H1 (cell line): ENCODE measurements at regions not wholly inside any gene's neighbourhood (a gene's known extent, or its start where the extent isn't known, plus 50 kb on each side); places are given as distances from the start of the nearest gene placed in this dataset.

Experiments used
- CTCF ChIA-PET: fragments of 300-600 bp; sonication (Branson Sonifier 250); formaldehyde crosslinking; loops from one replicate; lab custom pipeline; 2021; ENCODE audit not compliant: partially characterized antibody; lab: Charles Lee
- POLR2A ChIA-PET: fragments of 300-600 bp; sonication (Branson Sonifier 250); formaldehyde crosslinking; loops from one replicate; lab custom pipeline; 2021; ENCODE audit warnings: inconsistent platforms; ENCODE audit not compliant: partially characterized antibody; lab: Charles Lee
- DNase-seq, 2 experiments: peaks; one replicate each; pipeline versions ENCODE4 v3.0.0 to v3.0.0-alpha.2; 2010 to 2022; ENCODE audit warnings: low spot score in 2 of 2, low read depth in 1 of 2, mixed read lengths in 1 of 2
- FAIRE-seq: peaks from 2 replicates; lab custom pipeline; 2011; peaks lifted over from hg19 to GRCh38; lab: Jason Lieb, UNC
- H2AFZ ChIP-seq: 2 replicates; pipeline ENCODE4 v1.8.1; 2012; ENCODE audit warnings: low read length, inconsistent platforms
- H2AK5ac ChIP-seq: 2 replicates; pipeline ENCODE4 v1.6.1; 2013; ENCODE audit warnings: low read depth, low read length
- H2BK120ac ChIP-seq: replicated peaks from 2 replicates; pipeline ENCODE3; 2013; ENCODE audit warnings: low read depth, low read length, inconsistent platforms
- H2BK12ac ChIP-seq: 2 replicates; pipeline ENCODE4 v1.6.1; 2013; ENCODE audit warnings: low read depth, low read length
- H2BK15ac ChIP-seq: 2 replicates; pipeline ENCODE4 v1.6.1; 2013; ENCODE audit warnings: low read length
- H2BK20ac ChIP-seq: 2 replicates; pipeline ENCODE4 v1.6.1; 2013; ENCODE audit warnings: low read length
- H2BK5ac ChIP-seq: 2 replicates; pipeline ENCODE4 v1.6.1; 2013; ENCODE audit warnings: low read depth, low read length
- H3K14ac ChIP-seq: 2 replicates; pipeline ENCODE4 v1.6.1; 2013; ENCODE audit warnings: inconsistent platforms; ENCODE audit not compliant: insufficient read length
- H3K18ac ChIP-seq: 2 replicates; pipeline ENCODE4 v1.6.1; 2013; ENCODE audit warnings: low read length; ENCODE audit errors: extremely low read depth
- H3K23ac ChIP-seq: 2 replicates; pipeline ENCODE4 v1.6.1; 2013; ENCODE audit warnings: inconsistent platforms; ENCODE audit not compliant: insufficient read length
- H3K23me2 ChIP-seq: 2 replicates; pipeline ENCODE4 v1.6.1; 2013; ENCODE audit warnings: low read depth, low read length
- H3K27ac ChIP-seq: 2 replicates; pipeline ENCODE4 v1.6.1; 2011; ENCODE audit warnings: low read depth, low read length, inconsistent platforms
- H3K27me3 ChIP-seq, 4 experiments: replicated peaks in 1 of 4; 1 replicate in 1 of 4; 2 replicates in 3 of 4; pipeline versions ENCODE4 v1.6.1 to v1.8.1; 2011 to 2013; ENCODE audit warnings: low read length in 3 of 4, mild to moderate bottlenecking in 3 of 4, inconsistent platforms in 2 of 4, mixed read lengths in 2 of 4, moderate library complexity in 1 of 4; ENCODE audit not compliant: control insufficient read depth in 3 of 4, insufficient read depth in 3 of 4; ENCODE audit errors: extremely low read depth in 1 of 4
- H3K36me3 ChIP-seq, 4 experiments: 2 replicates each; pipeline versions ENCODE4 v1.6.1 to v1.8.1; 2011 to 2013; ENCODE audit warnings: mild to moderate bottlenecking in 4 of 4, low read length in 3 of 4, moderate library complexity in 2 of 4, control low read depth in 1 of 4, inconsistent platforms in 1 of 4; ENCODE audit not compliant: insufficient read depth in 4 of 4, control insufficient read depth in 2 of 4
- H3K4ac ChIP-seq: replicated peaks from 2 replicates; pipeline ENCODE3; 2013; ENCODE audit warnings: low read length, low read depth, mixed read lengths, inconsistent platforms; ENCODE audit not compliant: insufficient read length
- H3K4me1 ChIP-seq, 4 experiments: replicated peaks in 1 of 4; 1 replicate in 1 of 4; 2 replicates in 3 of 4; pipeline versions ENCODE4 v1.6.1 to v1.8.1; 2011 to 2013; ENCODE audit warnings: low read length in 3 of 4, inconsistent platforms in 2 of 4, mixed read lengths in 1 of 4; ENCODE audit not compliant: insufficient read depth in 4 of 4, control insufficient read depth in 3 of 4
- H3K4me2 ChIP-seq, 2 experiments: 2 replicates each; pipeline versions ENCODE4 v1.6.1 to v1.8.1; 2011 to 2013; ENCODE audit warnings: low read depth in 2 of 2, low read length in 2 of 2, control low read depth in 1 of 2, inconsistent platforms in 1 of 2, mild to moderate bottlenecking in 1 of 2; ENCODE audit not compliant: insufficient read depth in 1 of 2
- H3K4me3 ChIP-seq, 4 experiments: fragments of 200-600, 300-600 bp in 1 of 4; sonication (generic), shearing (Covaris generic), sonication (Bioruptor Twin) in 1 of 4; 2 replicates each; pipeline versions ENCODE4 v1.5.1 to v1.8.1; 2011 to 2016; ENCODE audit warnings: low read length in 4 of 4, low read depth in 3 of 4, control low read depth in 2 of 4, inconsistent platforms in 2 of 4, mild to moderate bottlenecking in 2 of 4, mixed read lengths in 1 of 4, moderate library complexity in 1 of 4; ENCODE audit not compliant: insufficient read depth in 2 of 4; ENCODE audit errors: extremely low read depth in 1 of 4
- H3K56ac ChIP-seq: replicated peaks from 2 replicates; pipeline ENCODE3; 2013; ENCODE audit warnings: low read depth, mild to moderate bottlenecking, mixed read lengths, low read length, inconsistent platforms; ENCODE audit not compliant: insufficient read length
- H3K79me1 ChIP-seq: 2 replicates; pipeline ENCODE4 v1.6.1; 2013; ENCODE audit warnings: low read depth, low read length, control low read depth
- H3K79me2 ChIP-seq, 2 experiments: 2 replicates each; pipeline versions ENCODE4 v1.6.1 to v1.8.1; 2012 to 2013; ENCODE audit warnings: low read length in 2 of 2, mild to moderate bottlenecking in 2 of 2, inconsistent platforms in 1 of 2; ENCODE audit not compliant: insufficient read depth in 2 of 2, control insufficient read depth in 1 of 2
- H3K9ac ChIP-seq, 4 experiments: replicated peaks in 1 of 4; 1 replicate in 1 of 4; 2 replicates in 3 of 4; pipeline versions ENCODE4 v1.6.1 to v1.8.1; 2011 to 2013; ENCODE audit warnings: low read depth in 3 of 4, low read length in 3 of 4, control low read depth in 2 of 4, mild to moderate bottlenecking in 2 of 4, moderate library complexity in 2 of 4, inconsistent platforms in 1 of 4; ENCODE audit errors: extremely low read depth in 1 of 4
- H3K9me3 ChIP-seq, 2 experiments: 2 replicates each; pipeline versions ENCODE4 v1.6.1 to v1.8.1; 2012 to 2013; ENCODE audit warnings: mild to moderate bottlenecking in 2 of 2, moderate library complexity in 2 of 2, control low read depth in 1 of 2, inconsistent platforms in 1 of 2, low read depth in 1 of 2, low read length in 1 of 2, mixed read lengths in 1 of 2; ENCODE audit not compliant: insufficient read depth in 2 of 2
- H4K20me1 ChIP-seq, 2 experiments: replicated peaks in 1 of 2; 2 replicates each; pipeline versions ENCODE3 to v1.8.1; 2011 to 2013; ENCODE audit warnings: inconsistent platforms in 2 of 2, low read length in 2 of 2, mild to moderate bottlenecking in 1 of 2; ENCODE audit not compliant: insufficient read depth in 2 of 2, control insufficient read depth in 1 of 2
- H4K5ac ChIP-seq: 2 replicates; pipeline ENCODE4 v1.6.1; 2013; ENCODE audit warnings: low read length, low read depth, mixed read lengths, inconsistent platforms; ENCODE audit not compliant: insufficient read length
- H4K8ac ChIP-seq: 2 replicates; pipeline ENCODE4 v1.8.0; 2013; ENCODE audit warnings: mild to moderate bottlenecking, moderate library complexity, low read length, inconsistent platforms; ENCODE audit not compliant: insufficient read depth; ENCODE audit errors: extremely low read depth
- H4K91ac ChIP-seq: replicated peaks from 2 replicates; pipeline ENCODE3; 2013; ENCODE audit warnings: low read length, mixed read lengths, inconsistent platforms; ENCODE audit not compliant: insufficient read length
- ATF3 ChIP-seq: IDR thresholded peaks from 2 replicates; pipeline ENCODE4 v1.6.1; 2011; ENCODE audit warnings: low read depth, mild to moderate bottlenecking, low read length; ENCODE audit not compliant: insufficient read depth
- BCL11A ChIP-seq, 2 experiments: IDR thresholded peaks; one replicate each; pipeline ENCODE4 v1.6.1; 2011; ENCODE audit warnings: low read depth in 2 of 2, low read length in 2 of 2, mild to moderate bottlenecking in 2 of 2
- CEBPB ChIP-seq: IDR thresholded peaks from 2 replicates; pipeline ENCODE4 v1.6.1; 2012; ENCODE audit warnings: low read depth, low read length
- CREB1 ChIP-seq: IDR thresholded peaks from 2 replicates; pipeline ENCODE4 v1.6.1; 2012; ENCODE audit warnings: inconsistent platforms
- EP300 ChIP-seq, 2 experiments: IDR thresholded peaks; 1 replicate in 1 of 2; 2 replicates in 1 of 2; pipeline ENCODE4 v1.6.1; 2011 to 2012; ENCODE audit warnings: low read depth in 2 of 2, low read length in 2 of 2, mild to moderate bottlenecking in 2 of 2, borderline replicate concordance in 1 of 2, inconsistent platforms in 1 of 2, moderate library complexity in 1 of 2
- GABPA ChIP-seq: IDR thresholded peaks from 2 replicates; pipeline ENCODE4 v1.6.1; 2011; ENCODE audit warnings: mild to moderate bottlenecking, low read length, moderate library complexity, borderline replicate concordance; ENCODE audit not compliant: insufficient read depth
- NANOG ChIP-seq: IDR thresholded peaks from 2 replicates; pipeline ENCODE4 v1.6.1; 2011; ENCODE audit warnings: low read length, low read depth, mild to moderate bottlenecking, inconsistent platforms; ENCODE audit not compliant: insufficient read depth, poor library complexity, severe bottlenecking
- RXRA ChIP-seq: IDR thresholded peaks from 2 replicates; pipeline ENCODE4 v1.6.1; 2011; ENCODE audit warnings: low read depth, mild to moderate bottlenecking, low read length, moderate library complexity; ENCODE audit not compliant: insufficient read depth
- TAF1 ChIP-seq: IDR thresholded peaks from 2 replicates; pipeline ENCODE4 v1.6.1; 2011; ENCODE audit warnings: mild to moderate bottlenecking, low read depth, low read length
- USF2 ChIP-seq: IDR thresholded peaks from 2 replicates; pipeline ENCODE4 v1.6.1; 2011; ENCODE audit warnings: low read length, improper control_type of control experiment
- YY1 ChIP-seq: IDR thresholded peaks from 2 replicates; pipeline ENCODE4 v1.6.1; 2011; ENCODE audit warnings: low read depth, mild to moderate bottlenecking, low read length
- WGBS, 2 experiments: shearing (Covaris generic) in 1 of 2; methylation state at CpG; one replicate each; pipeline versions ENCODE4 v1.1.6 to v1.1.7; 2013 to 2015; ENCODE audit warnings: low lambda C conversion rate in 2 of 2, mixed read lengths in 2 of 2, inconsistent platforms in 1 of 2, low coverage in 1 of 2, missing lambda C conversion rate in 1 of 2; ENCODE audit not compliant: insufficient replicate concordance in 2 of 2, insufficient coverage in 1 of 2, insufficient read length in 1 of 2; ENCODE audit errors: extremely low coverage in 1 of 2, missing lambda C conversion rate in 1 of 2; 5-methylcytosine and 5-hydroxymethylcytosine counted together

GRCh38 chr4:121485190-121485804 is 104.5 kb upstream of the QRFPR start:
- no peaks in the 10 kb centered on the region for H3K23me2 ChIP-seq
- no peaks in the 10 kb centered on the region for H4K20me1 ChIP-seq
- H3K79me1 ChIP-seq: no peaks in the 10 kb centered on the region
- H3K9me3 ChIP-seq: no peaks in the 10 kb centered on the region
- no peak for FAIRE-seq
- H3K18ac ChIP-seq: no peak overlapping the region
- CTCF ChIA-PET: interaction anchor here (0.6 to 4.0 kb wide), 33 partner anchors 8 to 431 kb away, joined by 3 to 33 read pairs (median 5); no protein-coding TSS in a partner anchor
- no peak overlapping the region for H3K4me2 ChIP-seq
- no peaks in the 10 kb centered on the region for H3K36me3 ChIP-seq
- H3K79me2 ChIP-seq: no peaks in the 10 kb centered on the region
- H2BK120ac ChIP-seq: no peak overlapping the region
- H2BK20ac ChIP-seq: no peak overlapping the region
- H3K4ac ChIP-seq: no peak overlapping the region
- H2BK12ac ChIP-seq: no peak overlapping the region
- no peak overlapping the region for H2BK5ac ChIP-seq
- H4K8ac ChIP-seq: peak overlapping the region; percentile 66; the same call in 1 of the 2 replicates
- no peak overlapping the region for H4K91ac ChIP-seq
- POLR2A ChIA-PET: no interaction called here
- H3K4me3 ChIP-seq: no peak overlapping the region
- no peak overlapping the region for H3K14ac ChIP-seq
- H2AFZ ChIP-seq: peak overlapping the region; percentile 99; the same call in 1 of the 2 replicates
- no peak overlapping the region for H2AK5ac ChIP-seq
- no peaks in the 10 kb centered on the region for H3K27me3 ChIP-seq
- no peak overlapping the region for H3K56ac ChIP-seq
- no peak overlapping the region for H3K27ac ChIP-seq
- 96% methylated on average over 4 of the region's 4 CpGs; no CpG with 5 or more reads in 1 of the 2 experiments for WGBS, 2 experiments
- DNase-seq: no peak
- H3K23ac ChIP-seq: no peak overlapping the region
- no peak overlapping the region for H4K5ac ChIP-seq
- no peak overlapping the region for H2BK15ac ChIP-seq
- no peak overlapping the region for H3K9ac ChIP-seq
- H3K4me1 ChIP-seq: no peaks in the 10 kb centered on the region
- TF ChIP-seq RXRA: no peak
- TF ChIP-seq EP300 (IDR thresholded peaks at IDR 0.05; ENCODE audit: borderline replicate concordance in 1 of 2, low read depth in 2 of 2, low read length in 2 of 2): no peak
- TF ChIP-seq ATF3: no peak
- TF ChIP-seq TAF1: no peak
- TF ChIP-seq CEBPB: no peak
- no peak for TF ChIP-seq YY1
- TF ChIP-seq BCL11A (IDR thresholded peaks at IDR 0.05; ENCODE audit: low read depth in 2 of 2, low read length in 2 of 2): no peak
- no peak for TF ChIP-seq CREB1
- no peak for TF ChIP-seq GABPA
- no peak for TF ChIP-seq USF2
- TF ChIP-seq NANOG: no peak
